ENCODE measurements at regions not wholly inside any gene's neighbourhood (a gene's known extent, or its start where the extent isn't known, plus 50 kb on each side); places are given as distances from the start of the nearest gene placed in this dataset.

GRCh38 chr14:83863042-83863774, 1666.7 kb upstream of the FLRT2 start:
- no peak overlapping the region for H3K9ac ChIP-seq (ENCODE audit: low read depth in 1 of 2, low read length in 2 of 2)
- H3K27me3 ChIP-seq (ENCODE audit: control insufficient read depth in 1 of 2, insufficient read depth in 2 of 2, low read length in 2 of 2): no peaks in the 10 kb centered on the region
- peaks cover 3 to 6% of the 10 kb centered on the region in 2 donors for H3K9me3 ChIP-seq (ENCODE audit: control insufficient read depth in 1 of 2, low read length in 2 of 2)
- H3K36me3 ChIP-seq (ENCODE audit: control insufficient read depth in 1 of 2, insufficient read depth in 2 of 2, low read length in 2 of 2): no peaks in the 10 kb centered on the region
- H3K4me1 ChIP-seq (ENCODE audit: control insufficient read depth in 1 of 2, insufficient read depth in 2 of 2, low read length in 2 of 2): no peaks in the 10 kb centered on the region
- H3K4me3 ChIP-seq (ENCODE audit: low read depth in 1 of 2, low read length in 2 of 2): no peak overlapping the region
- no peak overlapping the region for H3K27ac ChIP-seq (ENCODE audit: low read depth, low read length)

GRCh38 chr14:83864106-83864505, 1665.8 kb upstream of the FLRT2 start:
- Histone ChIP-seq H3K27ac (ENCODE audit: low read depth, low read length) (no peak overlapping the region), H3K27me3 (ENCODE audit: control insufficient read depth in 1 of 2, insufficient read depth in 2 of 2, low read length in 2 of 2) (no peaks in the 10 kb centered on the region), H3K36me3 (ENCODE audit: control insufficient read depth in 1 of 2, insufficient read depth in 2 of 2, low read length in 2 of 2) (no peaks in the 10 kb centered on the region), H3K4me3 (ENCODE audit: low read depth in 1 of 2, low read length in 2 of 2) (no peak overlapping the region), H3K4me1 (ENCODE audit: control insufficient read depth in 1 of 2, insufficient read depth in 2 of 2, low read length in 2 of 2) (no peaks in the 10 kb centered on the region), H3K9ac (ENCODE audit: low read depth in 1 of 2, low read length in 2 of 2) (no peak overlapping the region), H3K9me3 (ENCODE audit: control insufficient read depth in 1 of 2, low read length in 2 of 2) (peaks cover 4 to 5% of the 10 kb centered on the region in 2 donors)

- Histone ChIP-seq H3K36me3 (ENCODE audit: control insufficient read depth in 1 of 2, insufficient read depth in 2 of 2, low read length in 2 of 2) (no peaks in the 10 kb centered on the region), H3K27ac (ENCODE audit: low read depth, low read length) (no peak overlapping the region), H3K4me1 (ENCODE audit: control insufficient read depth in 1 of 2, insufficient read depth in 2 of 2, low read length in 2 of 2) (no peaks in the 10 kb centered on the region), H3K4me3 (ENCODE audit: low read depth in 1 of 2, low read length in 2 of 2) (no peak overlapping the region), H3K27me3 (ENCODE audit: control insufficient read depth in 1 of 2, insufficient read depth in 2 of 2, low read length in 2 of 2) (no peaks in the 10 kb centered on the region), H3K9me3 (ENCODE audit: control insufficient read depth in 1 of 2, low read length in 2 of 2) (peaks cover 5 to 9% of the 10 kb centered on the region in 2 donors), H3K9ac (ENCODE audit: low read depth in 1 of 2, low read length in 2 of 2) (no peak overlapping the region)
These were observed 1662.2 kb upstream of the FLRT2 start for GRCh38 chr14:83867566-83868225.

GRCh38 chr14:83870546-83871270, 1659.2 kb upstream of the FLRT2 start:
- no peak overlapping the region for H3K4me3 ChIP-seq (ENCODE audit: low read depth in 1 of 2, low read length in 2 of 2)
- no peaks in the 10 kb centered on the region for H3K36me3 ChIP-seq (ENCODE audit: control insufficient read depth in 1 of 2, insufficient read depth in 2 of 2, low read length in 2 of 2)
- peaks cover 5 to 7% of the 10 kb centered on the region in 2 donors for H3K9me3 ChIP-seq (ENCODE audit: control insufficient read depth in 1 of 2, low read length in 2 of 2)
- H3K4me1 ChIP-seq (ENCODE audit: control insufficient read depth in 1 of 2, insufficient read depth in 2 of 2, low read length in 2 of 2): no peaks in the 10 kb centered on the region
- H3K27me3 ChIP-seq (ENCODE audit: control insufficient read depth in 1 of 2, insufficient read depth in 2 of 2, low read length in 2 of 2): no peaks in the 10 kb centered on the region
- H3K9ac ChIP-seq (ENCODE audit: low read depth in 1 of 2, low read length in 2 of 2): no peak overlapping the region
- no peak overlapping the region for H3K27ac ChIP-seq (ENCODE audit: low read depth, low read length)

- Histone ChIP-seq H3K9me3 (ENCODE audit: control insufficient read depth in 1 of 2, low read length in 2 of 2) (peaks cover 4 to 8% of the 10 kb centered on the region in 2 donors), H3K4me1 (ENCODE audit: control insufficient read depth in 1 of 2, insufficient read depth in 2 of 2, low read length in 2 of 2) (no peaks in the 10 kb centered on the region), H3K4me3 (ENCODE audit: low read depth in 1 of 2, low read length in 2 of 2) (no peak overlapping the region), H3K9ac (ENCODE audit: low read depth in 1 of 2, low read length in 2 of 2) (no peak overlapping the region), H3K36me3 (ENCODE audit: control insufficient read depth in 1 of 2, insufficient read depth in 2 of 2, low read length in 2 of 2) (no peaks in the 10 kb centered on the region), H3K27ac (ENCODE audit: low read depth, low read length) (no peak overlapping the region), H3K27me3 (ENCODE audit: control insufficient read depth in 1 of 2, insufficient read depth in 2 of 2, low read length in 2 of 2) (no peaks in the 10 kb centered on the region)
These were observed 1656.3 kb upstream of the FLRT2 start for GRCh38 chr14:83873669-83874068.

GRCh38 chr14:83874662-83875061, 1655.3 kb upstream of the FLRT2 start:
- Histone ChIP-seq H3K27me3 (ENCODE audit: control insufficient read depth in 1 of 2, insufficient read depth in 2 of 2, low read length in 2 of 2) (no peaks in the 10 kb centered on the region), H3K9me3 (ENCODE audit: control insufficient read depth in 1 of 2, low read length in 2 of 2) (peaks cover 0 to 8% of the 10 kb centered on the region in 2 donors), H3K4me1 (ENCODE audit: control insufficient read depth in 1 of 2, insufficient read depth in 2 of 2, low read length in 2 of 2) (no peaks in the 10 kb centered on the region), H3K4me3 (ENCODE audit: low read depth in 1 of 2, low read length in 2 of 2) (no peak overlapping the region), H3K36me3 (ENCODE audit: control insufficient read depth in 1 of 2, insufficient read depth in 2 of 2, low read length in 2 of 2) (no peaks in the 10 kb centered on the region), H3K9ac (ENCODE audit: low read depth in 1 of 2, low read length in 2 of 2) (no peak overlapping the region), H3K27ac (ENCODE audit: low read depth, low read length) (no peak overlapping the region)

GRCh38 chr14:83883732-83884131, 1646.2 kb upstream of the FLRT2 start:
- Histone ChIP-seq H3K9me3 (ENCODE audit: control insufficient read depth in 1 of 2, low read length in 2 of 2) (peaks cover 9 to 16% of the 10 kb centered on the region in 2 donors), H3K4me3 (ENCODE audit: low read depth in 1 of 2, low read length in 2 of 2) (no peak overlapping the region), H3K9ac (ENCODE audit: low read depth in 1 of 2, low read length in 2 of 2) (no peak overlapping the region)

GRCh38 chr14:83885837-83886293, 1644.1 kb upstream of the FLRT2 start:
- H3K9ac ChIP-seq (ENCODE audit: low read depth in 1 of 2, low read length in 2 of 2): no peak overlapping the region
- H3K4me1 ChIP-seq (ENCODE audit: control insufficient read depth in 1 of 2, insufficient read depth in 2 of 2, low read length in 2 of 2): no peaks in the 10 kb centered on the region
- no peaks in the 10 kb centered on the region for H3K36me3 ChIP-seq (ENCODE audit: control insufficient read depth in 1 of 2, insufficient read depth in 2 of 2, low read length in 2 of 2)
- peaks cover 9 to 17% of the 10 kb centered on the region in 2 donors for H3K9me3 ChIP-seq (ENCODE audit: control insufficient read depth in 1 of 2, low read length in 2 of 2)
- no peak overlapping the region for H3K4me3 ChIP-seq (ENCODE audit: low read depth in 1 of 2, low read length in 2 of 2)
- no peak overlapping the region for H3K27ac ChIP-seq (ENCODE audit: low read depth, low read length)
- no peaks in the 10 kb centered on the region for H3K27me3 ChIP-seq (ENCODE audit: control insufficient read depth in 1 of 2, insufficient read depth in 2 of 2, low read length in 2 of 2)

More at GRCh38 chr14:83883732-83884131, 1646.2 kb upstream of the FLRT2 start:
- H3K27me3 ChIP-seq (ENCODE audit: control insufficient read depth in 1 of 2, insufficient read depth in 2 of 2, low read length in 2 of 2): no peaks in the 10 kb centered on the region
- H3K4me1 ChIP-seq (ENCODE audit: control insufficient read depth in 1 of 2, insufficient read depth in 2 of 2, low read length in 2 of 2): no peaks in the 10 kb centered on the region
- H3K27ac ChIP-seq (ENCODE audit: low read depth, low read length): no peak overlapping the region
- no peaks in the 10 kb centered on the region for H3K36me3 ChIP-seq (ENCODE audit: control insufficient read depth in 1 of 2, insufficient read depth in 2 of 2, low read length in 2 of 2)

GRCh38 chr14:83887866-83888265, 1642.1 kb upstream of the FLRT2 start:
- Histone ChIP-seq H3K9ac (ENCODE audit: low read depth in 1 of 2, low read length in 2 of 2) (no peak overlapping the region), H3K4me1 (ENCODE audit: control insufficient read depth in 1 of 2, insufficient read depth in 2 of 2, low read length in 2 of 2) (no peaks in the 10 kb centered on the region), H3K36me3 (ENCODE audit: control insufficient read depth in 1 of 2, insufficient read depth in 2 of 2, low read length in 2 of 2) (no peaks in the 10 kb centered on the region), H3K27ac (ENCODE audit: low read depth, low read length) (no peak overlapping the region), H3K9me3 (ENCODE audit: control insufficient read depth in 1 of 2, low read length in 2 of 2) (peaks cover 13 to 14% of the 10 kb centered on the region in 2 donors), H3K4me3 (ENCODE audit: low read depth in 1 of 2, low read length in 2 of 2) (no peak overlapping the region), H3K27me3 (ENCODE audit: control insufficient read depth in 1 of 2, insufficient read depth in 2 of 2, low read length in 2 of 2) (no peaks in the 10 kb centered on the region)

GRCh38 chr14:83893447-83893846, 1636.5 kb upstream of the FLRT2 start:
- Histone ChIP-seq H3K27me3 (ENCODE audit: control insufficient read depth in 1 of 2, insufficient read depth in 2 of 2, low read length in 2 of 2) (no peaks in the 10 kb centered on the region), H3K36me3 (ENCODE audit: control insufficient read depth in 1 of 2, insufficient read depth in 2 of 2, low read length in 2 of 2) (no peaks in the 10 kb centered on the region), H3K9ac (ENCODE audit: low read depth in 1 of 2, low read length in 2 of 2) (no peak overlapping the region), H3K9me3 (ENCODE audit: control insufficient read depth in 1 of 2, low read length in 2 of 2) (peaks cover 4 to 7% of the 10 kb centered on the region in 2 donors), H3K4me3 (ENCODE audit: low read depth in 1 of 2, low read length in 2 of 2) (no peak overlapping the region), H3K27ac (ENCODE audit: low read depth, low read length) (no peak overlapping the region), H3K4me1 (ENCODE audit: control insufficient read depth in 1 of 2, insufficient read depth in 2 of 2, low read length in 2 of 2) (no peaks in the 10 kb centered on the region)
